GM18508 (cell line): ENCODE measurements at regions not wholly inside any gene's neighbourhood (a gene's known extent, or its start where the extent isn't known, plus 50 kb on each side); places are given as distances from the start of the nearest gene placed in this dataset.

Experiments
- ATAC-seq: cut with Tn5 transposase; IDR thresholded peaks from one replicate; pipeline ENCODE4 v1.9.1; 2021; ENCODE audit warnings: moderate number of reproducible peaks; ENCODE audit not compliant: insufficient read depth, unreplicated experiment

DNA sequence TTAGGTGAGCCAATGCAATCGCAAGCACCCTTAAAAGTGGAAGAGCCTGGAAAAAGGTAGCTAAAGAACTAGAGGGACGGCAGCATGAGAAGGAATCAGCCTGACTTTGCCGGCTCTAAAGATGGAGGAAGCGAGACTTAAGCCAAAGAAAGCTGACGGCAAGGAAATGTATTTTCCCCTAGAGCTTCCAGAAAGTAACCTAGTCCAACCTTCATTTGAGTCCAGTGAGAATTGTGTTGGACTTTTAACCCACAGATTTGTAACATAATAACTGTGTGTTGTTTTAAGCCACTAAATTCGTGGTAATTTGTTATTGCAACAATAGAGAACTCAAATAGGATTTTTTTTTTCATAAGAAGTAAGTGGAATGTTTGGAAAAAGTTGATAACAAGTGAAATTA is 212.7 kb upstream of the C1QTNF7 start:
- no peak for ATAC-seq

DNA sequence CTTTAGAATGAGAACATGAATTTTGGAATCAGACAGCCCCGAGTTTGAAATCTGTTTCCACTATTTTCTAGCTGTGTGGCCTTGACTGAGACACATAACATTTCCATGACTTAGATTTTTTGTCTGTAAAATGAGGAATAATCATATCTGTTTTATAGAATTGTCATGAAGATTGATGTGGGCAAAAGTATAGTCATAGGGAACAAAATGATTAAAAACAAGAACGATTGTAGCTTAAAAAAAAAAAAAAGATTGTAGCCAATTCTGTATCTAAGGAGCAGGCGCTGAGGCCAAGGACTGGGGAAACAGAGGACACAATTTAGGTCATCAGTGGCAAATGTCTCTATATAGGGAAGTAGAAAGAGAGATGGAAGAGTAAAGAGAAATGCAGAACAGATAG is 201.6 kb upstream of the C1QTNF7 start:
- ATAC-seq, result no peak

DNA sequence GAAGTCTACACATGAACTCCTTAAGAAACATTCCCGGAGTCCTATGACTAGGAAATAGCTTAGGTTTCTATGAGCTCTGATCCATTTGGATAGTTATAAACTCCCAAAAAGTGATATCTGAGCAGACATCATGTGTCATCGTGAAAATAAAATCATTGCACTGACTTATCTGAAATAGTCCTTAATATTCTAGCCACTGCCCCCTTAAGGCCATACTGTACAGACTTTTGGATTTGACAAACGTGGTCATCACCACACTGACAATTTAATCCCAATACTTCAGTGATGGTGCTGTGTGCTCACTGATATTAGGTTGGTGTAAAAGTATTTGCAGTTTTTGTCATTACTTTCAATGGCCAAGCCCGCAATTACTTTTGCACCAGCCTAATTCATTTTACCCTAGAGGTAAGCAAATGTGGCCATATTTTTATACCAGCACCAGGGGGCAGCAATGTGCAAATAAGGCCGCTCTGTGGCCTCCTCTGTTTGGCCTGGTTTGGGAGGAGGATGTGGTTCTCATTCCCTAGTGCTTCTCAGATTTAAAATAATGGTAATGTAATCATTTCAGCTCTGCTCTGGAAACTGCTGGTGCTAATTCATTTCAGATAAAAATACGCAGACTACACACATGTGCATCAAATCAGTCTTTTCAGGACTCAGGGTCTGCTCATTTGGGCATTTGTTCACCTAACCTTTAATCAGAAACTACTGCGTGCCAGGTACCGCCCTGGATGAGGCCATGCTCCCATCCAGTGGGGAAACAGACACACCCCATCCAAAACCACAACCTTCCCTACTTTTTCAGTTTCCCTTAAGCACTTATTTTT is 196.4 kb upstream of the C1QTNF7 start:
- ATAC-seq, result peak; percentile 70

DNA sequence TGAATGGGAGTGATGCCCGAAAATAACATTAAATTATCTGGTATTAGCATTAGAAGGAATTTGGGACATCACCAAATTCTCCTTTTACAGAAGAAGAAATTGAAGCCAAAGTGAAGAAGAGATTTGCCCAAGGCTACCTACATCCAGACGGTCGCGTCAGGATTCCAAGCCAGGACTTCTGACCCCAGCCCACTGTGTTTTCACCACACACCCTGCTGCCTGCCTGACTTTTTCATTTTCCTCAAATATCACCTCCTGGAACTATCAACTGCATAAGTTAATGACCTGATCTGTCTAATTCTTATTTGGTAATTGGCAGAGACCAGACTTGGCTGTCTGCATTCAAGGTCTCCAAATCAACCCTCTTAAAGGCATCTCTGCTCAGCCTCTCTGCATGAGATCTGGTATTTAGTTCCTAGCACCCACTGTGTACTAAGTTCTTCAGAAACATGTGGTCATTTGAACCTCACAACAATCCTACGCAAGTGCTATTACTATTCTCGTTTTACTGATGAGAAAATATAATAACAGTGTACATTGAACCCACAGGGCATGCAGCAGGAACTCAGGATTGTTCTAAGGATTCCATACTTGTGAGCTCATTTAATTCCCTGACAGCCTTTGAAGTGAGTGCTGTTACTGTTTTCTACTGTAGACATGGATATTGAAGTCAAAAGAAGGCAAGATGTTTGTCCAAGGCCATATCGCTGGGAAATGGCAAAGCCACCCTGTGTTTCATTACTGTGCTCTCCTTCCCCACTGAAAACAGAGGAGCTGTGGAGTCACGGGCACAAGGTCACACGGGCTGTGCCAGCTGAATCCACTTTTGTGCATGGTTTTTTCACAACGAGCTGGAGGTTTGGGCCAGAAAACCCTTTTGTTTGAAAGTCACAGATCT is 195.2 kb upstream of the C1QTNF7 start:
- no peak for ATAC-seq

DNA sequence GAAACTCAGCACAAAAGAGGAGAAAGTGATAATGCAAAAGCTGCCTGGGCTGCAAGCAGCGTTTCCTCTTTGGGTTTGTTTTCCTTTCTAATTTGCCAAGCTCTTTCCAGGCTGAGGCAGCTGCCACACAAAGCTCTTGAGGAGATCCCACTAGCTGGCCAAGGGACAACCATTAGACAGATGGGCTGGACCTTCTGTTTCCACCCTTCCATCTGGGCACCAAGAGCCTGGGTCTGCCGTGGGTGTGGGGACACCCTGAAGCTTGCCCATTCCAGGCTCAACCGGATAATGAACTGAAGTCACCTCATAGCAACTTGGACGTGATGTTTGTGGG is 194.6 kb upstream of the C1QTNF7 start:
- peak; percentile 27 for ATAC-seq

DNA sequence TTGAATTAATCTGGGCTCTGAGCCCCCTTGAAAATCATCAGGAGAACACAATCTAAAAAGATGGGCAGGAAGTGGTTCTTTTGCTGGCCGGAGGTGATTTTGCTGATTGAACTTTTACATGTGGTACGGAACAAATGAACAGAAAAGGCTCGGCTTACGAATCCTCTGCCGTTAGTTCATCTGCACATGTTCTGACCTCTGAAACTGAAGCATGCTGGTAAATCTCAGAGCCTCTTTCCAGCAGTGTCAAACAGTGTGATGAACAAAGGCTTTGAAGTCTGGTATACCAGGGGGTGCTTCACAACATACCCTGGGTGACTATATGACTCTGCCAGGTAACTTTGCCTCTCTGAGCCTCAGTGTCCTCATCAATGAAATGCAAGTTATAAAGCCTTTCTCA is 194.2 kb upstream of the C1QTNF7 start:
- peak; percentile 40 for ATAC-seq

DNA sequence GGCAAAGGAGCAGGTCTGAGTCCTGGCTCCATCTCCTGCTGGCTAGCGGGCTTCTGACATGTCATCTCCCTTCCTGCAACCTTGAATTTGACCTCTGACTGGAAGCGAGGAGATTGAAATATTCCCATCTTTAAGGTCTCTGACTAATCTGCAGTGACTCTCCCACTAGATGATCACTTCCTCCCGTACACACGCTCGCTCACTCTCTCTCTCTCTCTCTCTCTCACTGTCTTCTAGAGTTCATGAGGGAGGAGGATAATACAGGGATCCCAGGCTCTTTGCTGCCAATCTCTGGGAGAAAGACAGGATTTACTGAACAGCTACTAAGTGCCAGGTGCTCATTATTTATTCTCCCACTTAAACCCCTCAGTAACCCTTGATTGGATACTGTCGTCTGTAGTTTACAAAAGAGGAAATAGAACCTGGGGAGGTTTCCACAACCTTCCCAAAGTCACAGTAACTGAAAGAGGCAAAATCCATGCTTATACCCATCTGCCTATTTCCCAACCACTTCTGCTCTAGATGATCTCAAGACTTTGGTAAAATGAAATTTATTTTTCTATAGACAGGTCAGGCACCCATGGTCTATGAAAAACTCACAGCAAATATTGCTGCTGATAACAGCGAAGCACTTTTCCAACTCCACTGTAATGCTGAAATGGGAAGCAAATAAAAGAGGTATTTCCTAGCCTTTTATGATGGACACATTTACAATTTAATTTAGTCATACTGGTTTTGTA is 193.5 kb upstream of the C1QTNF7 start:
- ATAC-seq, result no peak

DNA sequence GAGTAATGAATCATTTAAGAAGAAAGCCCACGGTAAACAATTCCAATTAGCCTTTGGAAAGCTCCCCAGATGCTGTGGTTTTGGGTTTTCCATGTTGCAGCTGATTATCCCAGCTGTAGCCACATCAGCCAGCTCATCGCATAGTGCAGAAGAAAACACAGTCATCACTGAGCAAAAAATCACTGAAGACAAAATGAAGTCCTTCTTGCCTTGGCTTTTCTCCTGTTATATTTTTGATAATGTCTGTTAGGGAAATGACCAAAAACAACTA is 193.0 kb upstream of the C1QTNF7 start:
- no peak for ATAC-seq

DNA sequence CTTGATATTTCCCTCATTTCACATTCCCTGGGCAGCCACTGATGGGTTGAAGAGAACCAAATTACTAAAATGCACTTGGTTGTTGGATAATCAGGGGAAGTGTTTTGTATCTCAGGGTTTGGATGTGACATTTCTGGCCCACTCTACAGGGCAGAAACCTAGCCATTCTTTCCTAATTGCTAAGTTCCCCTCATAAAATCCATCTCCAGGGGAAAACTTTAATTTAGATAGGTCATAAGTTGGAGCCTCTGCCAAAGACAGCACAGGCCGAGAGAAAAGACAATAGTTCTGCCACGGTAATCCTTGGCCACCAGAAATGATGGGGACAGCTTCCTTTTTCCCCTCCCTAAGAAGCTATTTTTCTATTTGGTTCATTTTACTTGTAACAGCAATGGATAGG is 192.7 kb upstream of the C1QTNF7 start:
- ATAC-seq, result no peak

DNA sequence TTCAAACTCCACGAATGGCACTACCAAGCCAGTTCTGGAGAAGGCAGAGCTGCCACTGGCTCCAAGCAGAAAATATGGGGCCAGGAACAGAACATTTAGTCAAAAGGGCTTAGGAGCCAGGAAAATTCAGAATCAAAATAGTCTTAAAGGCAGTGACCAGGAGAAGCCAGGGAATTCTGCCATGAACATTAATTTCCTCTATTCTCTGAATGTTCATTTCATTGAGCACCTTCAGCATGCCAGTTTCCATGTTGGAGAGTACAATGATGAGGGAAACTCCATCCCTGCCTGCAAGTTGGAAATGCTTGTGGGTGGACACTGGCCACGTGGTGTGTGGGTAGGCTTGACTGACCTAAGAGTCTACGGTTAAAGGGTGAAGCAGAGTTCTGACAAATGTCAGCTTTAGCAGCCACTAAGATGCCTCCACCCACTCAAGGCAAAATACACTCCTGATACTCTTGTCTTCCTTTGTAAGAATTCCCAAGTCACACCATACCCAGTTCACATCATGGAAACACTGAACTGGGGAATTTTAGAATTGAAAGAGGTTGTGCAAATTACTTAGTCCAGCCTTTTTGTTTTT is 190.1 kb upstream of the C1QTNF7 start:
- ATAC-seq, result no peak

DNA sequence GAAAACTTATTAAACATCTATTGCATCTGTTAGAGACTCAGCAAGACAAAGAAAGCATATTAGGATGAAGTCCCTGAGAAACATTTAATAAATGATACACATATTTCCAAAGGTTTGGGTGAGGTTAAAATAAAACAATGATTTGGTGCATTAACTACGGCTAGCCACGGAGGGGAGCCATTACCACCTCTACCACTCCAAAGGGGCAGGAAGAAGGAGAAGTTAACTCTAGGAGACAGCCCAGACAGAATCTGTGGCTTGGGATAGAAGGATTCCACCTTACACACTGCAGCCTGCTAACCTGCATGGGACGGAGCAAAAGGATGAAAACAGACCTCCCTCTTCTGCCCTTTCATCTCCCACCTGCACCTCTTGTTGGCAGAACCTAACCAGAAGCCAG is 189.1 kb upstream of the C1QTNF7 start:
- ATAC-seq, result no peak

DNA sequence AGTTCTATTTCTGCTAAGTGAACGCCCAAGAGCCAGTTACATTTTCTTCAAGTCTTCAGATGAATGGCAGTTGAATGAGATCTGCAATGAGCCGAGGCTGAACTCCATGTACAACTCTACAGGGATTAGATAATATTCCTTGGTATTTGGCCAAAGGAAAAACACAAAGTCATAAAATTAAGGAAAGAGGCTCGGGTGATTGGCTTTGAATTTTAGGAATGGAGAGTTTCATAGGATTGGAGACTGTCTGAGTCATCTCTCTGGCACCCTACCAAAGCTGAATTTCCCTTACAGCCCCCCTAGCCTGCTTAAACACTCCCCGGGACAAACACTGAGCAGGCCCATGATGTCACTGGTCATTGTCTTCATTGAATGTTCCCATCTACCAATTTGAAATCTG is 188.0 kb upstream of the C1QTNF7 start:
- no peak for ATAC-seq

DNA sequence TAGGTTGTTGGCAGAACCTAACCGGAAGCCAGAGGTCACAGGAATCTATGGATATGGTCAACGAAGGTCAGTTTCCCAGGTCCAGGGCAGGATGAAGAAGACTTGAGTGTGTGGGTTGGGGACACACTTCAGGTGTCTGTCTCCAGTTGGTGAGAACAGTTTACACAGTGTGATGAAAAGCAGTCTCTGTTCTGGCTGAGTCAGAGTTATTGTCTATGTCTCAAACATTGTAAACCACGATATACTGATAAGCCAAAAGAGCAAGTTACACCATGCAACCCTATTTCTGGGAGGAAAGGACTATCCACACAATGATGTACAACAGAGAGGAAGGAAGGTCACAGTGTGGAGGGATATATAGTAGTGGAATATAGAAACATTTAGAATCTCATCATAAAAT is 187.1 kb upstream of the C1QTNF7 start:
- ATAC-seq, result no peak

DNA sequence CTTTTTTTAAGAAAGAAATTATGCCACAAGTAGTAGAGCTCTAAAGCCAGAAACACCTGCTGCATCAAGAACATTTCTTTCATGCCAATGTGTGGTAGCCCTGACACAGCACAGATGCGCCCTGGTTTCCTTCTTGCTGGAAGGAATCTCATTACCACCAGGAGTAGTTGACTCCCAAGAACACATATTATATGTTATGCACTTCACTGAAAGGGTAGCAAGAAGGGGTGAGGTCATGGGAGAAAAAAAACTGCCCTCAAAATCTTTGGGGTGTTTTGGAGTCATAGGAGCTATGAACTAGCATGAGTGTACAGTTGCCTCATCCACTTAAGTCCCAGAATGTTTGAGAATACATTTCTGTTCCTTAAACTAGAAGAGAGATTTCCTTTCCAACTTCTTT is 185.8 kb upstream of the C1QTNF7 start:
- no peak for ATAC-seq

DNA sequence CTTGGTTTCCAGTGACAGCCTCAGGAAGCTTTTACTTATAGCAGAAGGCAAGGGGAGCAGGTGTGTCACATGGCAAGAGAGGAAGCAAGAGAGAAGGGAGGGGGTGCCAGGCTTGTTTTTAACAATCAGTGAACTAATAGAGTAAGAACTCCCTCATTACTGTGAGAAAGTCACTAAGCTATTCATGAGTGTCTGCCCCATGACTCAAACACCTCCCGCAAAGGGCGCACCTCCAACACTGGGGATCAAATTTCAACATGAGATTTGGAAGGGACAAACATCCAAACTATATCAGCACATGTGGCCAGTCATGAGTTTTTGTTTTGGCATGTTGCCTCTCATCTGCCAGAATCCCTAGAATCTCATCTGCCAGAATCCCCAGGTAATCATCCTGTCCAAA is 183.5 kb upstream of the C1QTNF7 start:
- ATAC-seq, result no peak

DNA sequence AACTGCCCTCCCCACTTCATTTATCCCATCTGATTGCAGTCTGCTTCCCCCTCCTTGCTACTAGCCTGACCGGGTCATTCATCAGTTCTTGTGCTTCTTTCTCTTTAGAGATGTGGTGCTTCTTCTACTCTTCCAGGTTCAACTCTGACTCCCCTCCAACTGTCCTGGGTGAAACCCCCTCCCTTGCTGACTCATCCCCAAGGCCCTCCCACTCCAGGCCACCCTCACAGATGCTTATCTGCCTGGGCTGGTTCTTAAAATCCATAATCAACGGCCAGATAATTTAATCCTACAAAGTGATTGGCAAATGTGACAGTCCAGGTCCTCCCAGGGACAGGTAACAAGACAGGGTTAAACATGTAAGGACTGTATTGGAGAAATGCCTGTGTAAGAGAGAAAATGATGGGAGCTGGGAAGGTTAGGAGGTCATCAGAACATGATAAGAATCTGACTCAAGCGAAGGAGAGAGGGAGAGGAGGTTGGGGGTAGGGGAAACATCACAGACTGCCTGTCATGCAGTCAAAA is 182.8 kb upstream of the C1QTNF7 start:
- ATAC-seq, result no peak

DNA sequence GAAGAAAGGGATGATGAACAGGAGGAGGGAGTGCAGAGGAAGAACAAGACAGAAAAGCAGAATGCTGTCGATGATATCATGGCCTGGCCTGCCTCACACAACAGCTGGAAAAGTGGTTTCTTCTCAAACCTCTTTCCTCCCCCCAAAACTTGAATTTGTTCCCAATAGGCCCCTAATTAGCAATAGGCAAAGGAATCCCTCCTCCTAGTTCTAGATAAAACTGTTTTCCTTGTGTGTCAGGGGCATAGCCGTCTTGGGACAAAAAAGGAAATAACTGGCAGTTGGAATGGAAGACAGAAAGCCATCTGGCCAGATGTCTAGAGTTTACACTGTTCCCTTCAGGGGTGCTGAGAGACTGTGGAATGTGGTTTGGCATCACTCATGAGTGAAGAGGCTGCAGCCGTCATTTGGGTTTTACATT is 177.8 kb upstream of the C1QTNF7 start:
- ATAC-seq, result no peak

DNA sequence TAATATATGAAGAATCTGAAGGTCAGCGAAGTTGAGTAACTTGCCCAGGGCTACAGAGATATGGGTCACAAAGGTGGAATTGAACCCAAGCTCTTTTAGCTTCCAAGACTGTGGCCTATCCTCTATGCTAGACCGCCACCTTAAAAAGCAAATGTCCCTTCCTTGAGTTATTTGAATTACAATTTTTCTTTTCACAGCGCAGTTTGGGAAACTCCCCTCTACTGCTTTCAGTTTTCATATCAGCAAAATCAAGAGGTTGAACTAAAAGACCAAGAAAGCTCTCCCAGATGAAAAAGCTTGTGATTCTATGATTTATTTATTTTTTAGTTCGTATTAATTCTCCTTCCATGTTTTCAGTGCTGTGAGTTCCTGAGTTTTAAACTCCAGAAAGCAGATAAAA is 174.5 kb upstream of the C1QTNF7 start:
- ATAC-seq, result peak; percentile 93

DNA sequence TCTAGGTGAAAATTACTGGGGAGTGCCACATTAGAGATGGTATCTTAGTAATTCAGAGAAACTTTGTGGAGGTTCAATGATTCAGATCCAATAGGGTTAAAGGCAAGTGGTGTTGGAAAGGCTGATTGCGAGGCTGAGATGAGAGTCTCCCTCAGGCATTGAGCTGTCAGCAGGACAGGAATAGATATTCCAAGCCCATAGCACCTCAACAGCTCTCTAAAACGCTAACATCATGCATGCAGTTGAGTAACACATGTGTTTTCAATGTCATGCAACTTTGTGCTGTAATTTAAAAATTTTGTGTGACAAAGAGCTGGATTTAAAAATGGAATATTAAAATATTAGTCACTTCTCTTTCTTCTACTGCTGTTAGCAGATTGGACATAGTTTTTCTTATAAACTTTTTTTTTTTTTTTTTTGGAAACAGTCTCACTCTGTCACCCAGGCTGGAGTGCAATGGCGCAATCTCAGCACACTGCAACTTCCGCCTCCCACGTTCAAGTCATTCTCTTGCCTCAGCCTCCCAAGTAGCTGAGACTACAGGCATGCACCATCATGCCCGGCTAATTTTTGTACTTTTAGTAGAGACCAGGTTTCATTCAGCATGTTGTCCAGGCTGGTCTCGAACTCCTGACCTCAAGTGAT is 173.5 kb upstream of the C1QTNF7 start:
- no peak for ATAC-seq

DNA sequence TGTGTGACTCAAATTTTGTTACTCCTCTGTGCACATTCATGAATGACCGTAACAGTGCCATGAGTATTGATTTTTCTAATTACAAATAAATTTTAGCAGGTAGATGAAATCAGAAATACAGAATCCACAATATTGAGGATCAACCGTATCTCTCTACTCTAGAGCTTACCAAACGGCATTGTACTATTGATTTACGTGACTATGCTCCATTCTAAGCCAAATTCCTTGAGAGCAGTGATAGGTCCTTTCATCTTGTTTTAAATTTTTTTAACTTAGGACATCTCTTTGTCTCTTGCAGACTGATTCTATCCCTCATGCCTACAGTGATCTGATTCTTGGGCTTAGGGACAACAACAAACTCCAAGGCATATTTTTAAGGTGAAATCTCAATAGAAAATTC is 172.3 kb upstream of the C1QTNF7 start:
- ATAC-seq, result no peak
